ENCODE measurements at regions not wholly inside any gene's neighbourhood (a gene's known extent, or its start where the extent isn't known, plus 50 kb on each side); places are given as distances from the start of the nearest gene placed in this dataset.
"Not testable (repeated sequence)": the region's sequence is repeated elsewhere in the genome, so short reads cannot be mapped to it uniquely, and the experiment has no call there.

DNA sequence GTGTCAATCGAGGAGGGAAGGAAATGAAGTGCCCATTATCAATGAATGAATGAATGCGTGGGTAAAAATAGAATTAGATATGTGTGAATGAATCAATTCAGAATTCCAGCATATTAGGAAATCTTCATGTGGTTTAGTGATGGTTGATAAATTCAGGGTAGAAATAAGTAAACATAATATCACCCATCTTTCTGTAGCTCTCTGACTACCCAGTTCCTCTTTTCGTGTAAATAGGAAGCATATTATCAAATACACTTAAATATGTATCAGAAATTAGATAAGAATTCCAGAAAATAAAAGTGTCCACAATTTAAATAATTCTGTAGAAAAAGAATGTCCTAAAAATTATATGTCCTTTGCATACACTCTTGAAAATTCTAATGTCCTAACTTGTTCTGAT is 552.9 kb upstream of the LRATD1 start:
- no peak overlapping the region for H3K4me2 ChIP-seq (ENCODE audit: unreplicated experiment)
- H3K4me1 ChIP-seq (ENCODE audit: insufficient read depth), result no peaks in the 10 kb centered on the region
- WGBS, 2 experiments (ENCODE audit: low coverage in 1 of 2, low lambda C conversion rate in 2 of 2, missing lambda C conversion rate in 2 of 2), result 6 to 8% methylated on average over 3 of the region's 3 CpGs
- DNase-seq, result no peak
- no peaks in the 10 kb centered on the region for H3F3A ChIP-seq (ENCODE audit: insufficient read depth)
- H2AFZ ChIP-seq, result no peak overlapping the region
- no peaks in the 10 kb centered on the region for H3K27me3 ChIP-seq (replicated peaks; ENCODE audit: insufficient read depth)
- H3K9ac ChIP-seq, result no peak overlapping the region
- H4K20me1 ChIP-seq (ENCODE audit: insufficient read depth), result no peaks in the 10 kb centered on the region
- in situ Hi-C loops (cut with MboI), result no loop called here
- no peak for TF ChIP-seq EZH2phosphoT487 (IDR thresholded peaks at IDR 0.05; ENCODE audit: insufficient read depth, low read depth)
- no peak for TF ChIP-seq EZH2 (IDR thresholded peaks at IDR 0.05; ENCODE audit: insufficient read depth, poor library complexity, severe bottlenecking)
- no peaks in the 10 kb centered on the region for H3K36me3 ChIP-seq (ENCODE audit: low read depth)
- H3K9me2 ChIP-seq (ENCODE audit: insufficient read depth), result no peaks in the 10 kb centered on the region
- no peaks in the 10 kb centered on the region for H3K79me2 ChIP-seq (ENCODE audit: insufficient read depth)
- no peak overlapping the region for H3K4me3 ChIP-seq
- H3K27ac ChIP-seq, result no peak overlapping the region
- no peaks in the 10 kb centered on the region for H3K9me3 ChIP-seq (ENCODE audit: low read depth)

DNA sequence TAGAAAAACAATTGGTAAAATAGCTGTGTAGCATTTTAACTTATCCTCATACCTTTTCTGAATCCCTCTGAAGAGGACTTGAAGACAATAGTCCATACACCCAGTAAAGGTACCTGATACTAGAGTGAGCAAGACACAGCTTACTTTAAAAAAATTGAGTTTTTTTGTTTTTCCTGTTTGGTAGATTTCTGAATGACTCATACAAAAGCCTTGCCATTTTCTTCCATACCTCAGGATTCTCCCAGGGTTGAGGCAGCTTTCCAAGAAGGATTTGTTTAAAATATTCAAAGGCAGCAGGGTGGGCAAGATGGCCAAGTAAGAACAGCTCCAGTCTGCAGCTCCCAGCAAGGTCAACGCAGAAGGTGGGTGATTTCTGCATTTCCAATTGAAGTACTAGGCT is 551.0 kb upstream of the LRATD1 start:
- Histone ChIP-seq H3K4me1 (ENCODE audit: insufficient read depth) (no peaks in the 10 kb centered on the region), H3K27me3 (replicated peaks; ENCODE audit: insufficient read depth) (no peaks in the 10 kb centered on the region), H3K4me2 (ENCODE audit: unreplicated experiment) (no peak overlapping the region), H3K9ac (no peak overlapping the region), H3K27ac (no peak overlapping the region), H3F3A (ENCODE audit: insufficient read depth) (no peaks in the 10 kb centered on the region), H3K79me2 (ENCODE audit: insufficient read depth) (no peaks in the 10 kb centered on the region), H3K9me2 (ENCODE audit: insufficient read depth) (no peaks in the 10 kb centered on the region), H3K9me3 (ENCODE audit: low read depth) (no peaks in the 10 kb centered on the region), H2AFZ (no peak overlapping the region), H4K20me1 (ENCODE audit: insufficient read depth) (no peaks in the 10 kb centered on the region), H3K4me3 (no peak overlapping the region), H3K36me3 (ENCODE audit: low read depth) (no peaks in the 10 kb centered on the region)
- no peak for DNase-seq
- TF ChIP-seq EZH2phosphoT487 (IDR thresholded peaks at IDR 0.05; ENCODE audit: insufficient read depth, low read depth) (no peak), EZH2 (IDR thresholded peaks at IDR 0.05; ENCODE audit: insufficient read depth, poor library complexity, severe bottlenecking) (no peak)
- in situ Hi-C loops (cut with MboI), result no loop called here
- 45 to 56% methylated on average over 1 of the region's 1 CpG for WGBS, 2 experiments (ENCODE audit: low coverage in 1 of 2, low lambda C conversion rate in 2 of 2, missing lambda C conversion rate in 2 of 2)

DNA sequence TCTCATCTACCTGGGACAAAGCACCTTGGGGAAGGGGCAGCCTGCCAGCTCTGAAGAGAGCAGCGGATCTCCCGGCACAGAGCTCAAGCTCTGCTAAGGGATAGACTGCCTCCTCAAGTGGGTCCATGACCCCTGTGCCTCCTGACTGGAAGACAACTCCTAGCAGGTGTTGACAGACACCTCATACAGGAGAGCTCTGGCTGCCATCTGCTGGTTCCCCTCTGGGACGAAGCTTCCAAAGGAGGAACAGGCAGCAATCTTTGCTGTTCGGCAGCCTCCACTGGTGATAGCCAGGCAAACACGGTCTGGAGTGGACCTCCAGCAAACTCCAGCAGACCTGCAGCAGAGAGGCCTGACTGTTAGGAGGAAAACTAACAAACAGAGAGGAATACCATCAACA is 549.9 kb upstream of the LRATD1 start:
- no peaks in the 10 kb centered on the region for H3K9me2 ChIP-seq (ENCODE audit: insufficient read depth)

DNA sequence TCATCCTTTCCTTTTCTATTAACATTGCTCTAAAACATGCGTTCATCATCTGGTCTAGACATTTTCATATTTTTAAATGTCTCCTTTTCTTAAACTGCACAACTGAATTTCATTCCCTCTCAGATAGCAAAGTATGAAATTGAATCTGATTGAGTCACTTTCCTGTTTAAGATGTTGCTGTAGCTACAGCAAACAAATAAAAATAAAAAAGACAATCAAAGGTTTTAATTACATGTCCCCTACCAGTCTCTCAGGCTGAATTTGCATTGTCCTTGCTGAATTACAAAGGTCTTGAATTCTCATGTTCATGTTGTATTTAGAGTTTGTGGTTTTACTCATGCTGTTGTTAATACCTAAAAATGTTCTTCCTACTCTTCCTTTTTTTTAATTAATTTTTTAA is 537.9 kb upstream of the LRATD1 start:
- H3K4me2 ChIP-seq (ENCODE audit: unreplicated experiment), result no peak overlapping the region
- no peak overlapping the region for H3K27ac ChIP-seq
- no peak overlapping the region for H3K9ac ChIP-seq
- WGBS, 2 experiments (ENCODE audit: low coverage in 1 of 2, low lambda C conversion rate in 2 of 2, missing lambda C conversion rate in 2 of 2), result 52 to 63% methylated on average over 1 of the region's 1 CpG
- H4K20me1 ChIP-seq (ENCODE audit: insufficient read depth), result no peaks in the 10 kb centered on the region
- H3K4me3 ChIP-seq, result no peak overlapping the region
- no peaks in the 10 kb centered on the region for H3K4me1 ChIP-seq (ENCODE audit: insufficient read depth)
- no peaks in the 10 kb centered on the region for H3K79me2 ChIP-seq (ENCODE audit: insufficient read depth)
- no peak for DNase-seq
- H3K9me3 ChIP-seq (ENCODE audit: low read depth), result no peaks in the 10 kb centered on the region
- no peaks in the 10 kb centered on the region for H3F3A ChIP-seq (ENCODE audit: insufficient read depth)
- H3K36me3 ChIP-seq (ENCODE audit: low read depth), result no peaks in the 10 kb centered on the region
- in situ Hi-C loops (cut with MboI), result no loop called here
- H2AFZ ChIP-seq, result no peak overlapping the region
- no peaks in the 10 kb centered on the region for H3K9me2 ChIP-seq (ENCODE audit: insufficient read depth)
- H3K27me3 ChIP-seq (replicated peaks; ENCODE audit: insufficient read depth), result no peaks in the 10 kb centered on the region
- TF ChIP-seq EZH2phosphoT487 (IDR thresholded peaks at IDR 0.05; ENCODE audit: insufficient read depth, low read depth), result no peak
- TF ChIP-seq EZH2 (IDR thresholded peaks at IDR 0.05; ENCODE audit: insufficient read depth, poor library complexity, severe bottlenecking), result no peak

More for the DNA sequence above, 549.9 kb upstream of the LRATD1 start:
- Histone ChIP-seq H3K27ac (no peak overlapping the region), H3K4me3 (no peak overlapping the region), H3K27me3 (replicated peaks; ENCODE audit: insufficient read depth) (no peaks in the 10 kb centered on the region), H3K79me2 (ENCODE audit: insufficient read depth) (no peaks in the 10 kb centered on the region), H3K4me1 (ENCODE audit: insufficient read depth) (no peaks in the 10 kb centered on the region), H4K20me1 (ENCODE audit: insufficient read depth) (no peaks in the 10 kb centered on the region), H3K36me3 (ENCODE audit: low read depth) (no peaks in the 10 kb centered on the region), H3F3A (ENCODE audit: insufficient read depth) (no peaks in the 10 kb centered on the region), H3K9me3 (ENCODE audit: low read depth) (no peaks in the 10 kb centered on the region), H2AFZ (no peak overlapping the region), H3K4me2 (ENCODE audit: unreplicated experiment) (no peak overlapping the region), H3K9ac (no peak overlapping the region)
- 29 to 38% methylated on average over 5 of the region's 5 CpGs for WGBS, 2 experiments (ENCODE audit: low coverage in 1 of 2, low lambda C conversion rate in 2 of 2, missing lambda C conversion rate in 2 of 2)
- DNase-seq, result no peak
- in situ Hi-C loops (cut with MboI), result no loop called here
- TF ChIP-seq EZH2phosphoT487 (IDR thresholded peaks at IDR 0.05; ENCODE audit: insufficient read depth, low read depth) (no peak), EZH2 (IDR thresholded peaks at IDR 0.05; ENCODE audit: insufficient read depth, poor library complexity, severe bottlenecking) (no peak)

DNA sequence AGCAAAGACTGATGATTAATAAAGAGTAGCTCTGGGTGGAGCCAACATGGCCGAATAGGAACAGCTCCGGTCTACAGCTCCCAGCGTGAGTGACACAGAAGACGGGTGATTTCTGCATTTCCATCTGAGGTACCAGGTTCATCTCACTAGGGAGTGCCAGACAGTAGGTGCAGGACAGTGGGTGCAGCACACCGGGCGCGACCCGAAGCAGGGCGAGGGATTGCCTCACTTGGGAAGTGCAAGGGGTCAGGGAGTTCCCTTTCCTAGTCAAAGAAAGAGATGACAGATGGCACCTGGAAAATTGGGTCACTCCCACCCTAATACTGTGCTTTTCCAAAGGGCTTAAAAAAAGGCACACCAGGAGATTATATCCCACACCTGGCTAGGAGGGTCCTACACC is 533.4 kb upstream of the LRATD1 start:
- H3K4me1 ChIP-seq (ENCODE audit: insufficient read depth); H3K27me3 ChIP-seq (replicated peaks; ENCODE audit: insufficient read depth); DNase-seq; H3K36me3 ChIP-seq (ENCODE audit: low read depth); in situ Hi-C loops (cut with MboI); H3K9me3 ChIP-seq (ENCODE audit: low read depth); H3K4me2 ChIP-seq (ENCODE audit: unreplicated experiment); H3K79me2 ChIP-seq (ENCODE audit: insufficient read depth); H3F3A ChIP-seq (ENCODE audit: insufficient read depth); H4K20me1 ChIP-seq (ENCODE audit: insufficient read depth); H3K9me2 ChIP-seq (ENCODE audit: insufficient read depth); H3K4me3 ChIP-seq; H2AFZ ChIP-seq; H3K27ac ChIP-seq; H3K9ac ChIP-seq: not testable (repeated sequence)
- WGBS, 2 experiments (ENCODE audit: low coverage in 1 of 2, low lambda C conversion rate in 2 of 2, missing lambda C conversion rate in 2 of 2), result 31 to 45% methylated on average over 7 to 9 of the region's 9 CpGs

Data from GM23248 (cell line).